ENCODE measurements at regions not wholly inside any gene's neighbourhood (a gene's known extent, or its start where the extent isn't known, plus 50 kb on each side); places are given as distances from the start of the nearest gene placed in this dataset.
"Not testable (repeated sequence)": the region's sequence is repeated elsewhere in the genome, so short reads cannot be mapped to it uniquely, and the experiment has no call there.

DNA sequence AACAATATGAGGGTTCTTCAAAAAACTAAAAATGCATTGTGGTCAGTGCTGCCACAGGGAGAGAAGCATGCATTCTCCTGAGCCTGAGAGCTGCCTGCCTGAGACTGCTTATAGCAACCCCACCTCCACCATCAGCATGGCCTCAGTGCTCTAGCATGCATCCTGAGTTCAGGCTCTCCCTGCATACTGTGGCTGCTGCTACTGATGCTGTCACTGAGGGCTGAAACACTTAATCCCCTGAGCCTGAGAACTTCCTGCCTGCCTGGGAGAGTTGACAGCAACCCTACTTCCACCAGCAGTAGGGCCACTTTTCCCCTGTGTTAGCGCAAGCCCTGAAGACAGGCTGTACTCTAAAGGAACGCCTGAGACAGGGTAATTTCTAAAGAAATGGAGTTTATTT lies 206.0 kb downstream of the FBXO4 start:
- H3K4me3 Mint-ChIP-seq, result no peak overlapping the region
- no peaks in the 10 kb centered on the region for H3K4me1 Mint-ChIP-seq
- H3K36me3 Mint-ChIP-seq, result no peaks in the 10 kb centered on the region
- no peaks in the 10 kb centered on the region for H3K27me3 Mint-ChIP-seq
- no peak overlapping the region for H3K27ac Mint-ChIP-seq
- peaks cover 0 to 12% (median 10%) of the 10 kb centered on the region in 3 donors for H3K9me3 Mint-ChIP-seq

DNA sequence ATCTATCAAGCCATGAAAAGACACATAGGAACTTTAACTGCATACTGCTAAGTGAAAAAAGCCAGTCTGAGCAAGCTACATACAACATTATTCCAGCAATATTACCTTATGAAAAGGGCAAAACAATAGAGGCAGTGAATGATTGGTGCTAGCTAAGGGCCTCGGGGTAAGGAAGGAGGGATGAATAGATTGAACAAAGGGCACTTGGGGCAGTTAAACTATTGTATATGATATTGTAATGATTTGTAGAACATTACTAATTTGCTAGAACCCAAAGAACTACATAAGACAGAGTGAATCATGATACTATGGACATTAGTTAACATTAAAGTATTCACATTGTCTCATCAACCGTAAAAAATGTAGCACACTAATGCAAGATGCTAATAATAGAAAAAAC lies 218.3 kb downstream of the FBXO4 start:
- H3K27ac Mint-ChIP-seq, result no peak overlapping the region
- no peaks in the 10 kb centered on the region for H3K27me3 Mint-ChIP-seq
- peaks cover 2 to 17% (median 8%) of the 10 kb centered on the region in 3 donors for H3K9me3 Mint-ChIP-seq
- H3K36me3 Mint-ChIP-seq, result no peaks in the 10 kb centered on the region
- H3K4me1 Mint-ChIP-seq, result peaks cover 0 to 2% (median 0%) of the 10 kb centered on the region in 3 donors
- H3K4me3 Mint-ChIP-seq, result peak overlapping the region in 1 of 4 donors; percentile 33

- Mint-ChIP-seq H3K27ac (no peak overlapping the region), H3K4me1 (no peaks in the 10 kb centered on the region), H3K9me3 (peaks cover 12 to 28% (median 24%) of the 10 kb centered on the region in 3 donors), H3K27me3 (no peaks in the 10 kb centered on the region), H3K36me3 (no peaks in the 10 kb centered on the region), H3K4me3 (no peak overlapping the region)
Measured at GRCh38 chr5:42148813-42149212, 223.7 kb downstream of the FBXO4 start.

GRCh38 chr5:42157215-42157614 lies 232.1 kb downstream of the FBXO4 start:
- no peak overlapping the region for H3K27ac Mint-ChIP-seq
- H3K9me3 Mint-ChIP-seq, result peaks cover 0 to 5% (median 2%) of the 10 kb centered on the region in 3 donors
- no peaks in the 10 kb centered on the region for H3K4me1 Mint-ChIP-seq
- no peak overlapping the region for H3K4me3 Mint-ChIP-seq
- no peaks in the 10 kb centered on the region for H3K36me3 Mint-ChIP-seq
- H3K27me3 Mint-ChIP-seq, result no peaks in the 10 kb centered on the region

DNA sequence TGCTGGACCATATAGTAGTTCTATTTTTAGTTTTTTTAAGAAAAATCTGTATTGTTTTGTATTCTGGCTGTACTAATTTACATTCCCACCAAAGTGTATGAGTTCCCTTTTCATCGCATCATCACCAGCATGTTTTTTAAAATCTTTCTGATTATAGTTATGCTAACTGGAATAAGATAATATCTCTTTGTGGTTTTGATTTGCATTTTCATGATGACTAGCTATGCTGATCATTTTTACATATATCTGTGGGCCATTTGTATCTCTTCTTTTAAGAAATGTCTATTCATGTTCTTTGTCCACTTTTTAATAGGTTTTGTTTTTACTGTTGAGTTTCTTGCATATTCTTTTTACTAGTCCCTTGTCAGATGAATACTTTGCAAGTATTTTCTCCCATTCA lies 238.0 kb downstream of the FBXO4 start:
- Mint-ChIP-seq H3K36me3 (peaks cover 2% of the 10 kb centered on the region), H3K4me3 (no peak overlapping the region), H3K27ac (no peak overlapping the region), H3K9me3 (peaks cover 0 to 2% (median 1%) of the 10 kb centered on the region in 3 donors), H3K4me1 (no peaks in the 10 kb centered on the region), H3K27me3 (no peaks in the 10 kb centered on the region)

DNA sequence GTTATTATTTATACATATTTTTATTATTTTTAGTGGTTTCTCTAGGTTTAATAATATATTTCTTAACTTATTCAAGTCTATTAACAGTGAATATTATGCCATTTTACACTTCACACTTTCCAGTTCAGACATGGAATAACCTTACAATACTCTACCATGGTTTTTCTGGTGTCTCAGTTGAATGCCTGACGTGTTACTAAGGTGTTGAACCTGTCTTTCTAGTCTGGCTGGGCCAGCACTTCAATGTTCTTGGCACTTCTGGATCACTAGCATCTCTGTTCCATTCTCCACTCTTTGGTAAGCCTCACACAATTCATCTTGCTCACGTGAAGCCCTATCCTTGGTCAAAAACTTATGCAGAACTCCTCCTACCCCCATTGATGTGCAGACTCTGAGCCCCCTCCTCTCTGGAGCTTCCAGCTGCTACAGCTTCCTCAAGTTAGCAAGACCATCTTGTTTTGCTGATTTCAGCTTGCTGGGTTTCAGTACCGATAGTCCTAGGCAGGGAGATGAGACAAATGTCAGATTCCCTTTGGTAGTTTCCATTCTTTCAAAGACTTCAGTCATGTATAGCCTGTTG lies 243.1 kb downstream of the FBXO4 start:
- H3K9me3 Mint-ChIP-seq, result peaks cover 0 to 2% (median 1%) of the 10 kb centered on the region in 3 donors
- H3K27ac Mint-ChIP-seq, result no peak overlapping the region
- H3K4me1 Mint-ChIP-seq, result no peaks in the 10 kb centered on the region
- H3K4me3 Mint-ChIP-seq, result no peak overlapping the region
- no peaks in the 10 kb centered on the region for H3K27me3 Mint-ChIP-seq
- no peaks in the 10 kb centered on the region for H3K36me3 Mint-ChIP-seq

GRCh38 chr5:42176118-42176517 lies 247.1 kb upstream of the GHR start:
- H3K27me3 Mint-ChIP-seq, H3K36me3 Mint-ChIP-seq, H3K4me1 Mint-ChIP-seq, H3K27ac Mint-ChIP-seq: not testable (repeated sequence)
- Mint-ChIP-seq H3K9me3 (peaks cover 0 to 15% (median 9%) of the 10 kb centered on the region in 3 donors), H3K4me3 (peak overlapping the region in 1 of 4 donors; percentile 10)

GRCh38 chr5:42179843-42180242 lies 243.4 kb upstream of the GHR start:
- H3K9me3 Mint-ChIP-seq, result peaks cover 0 to 16% (median 9%) of the 10 kb centered on the region in 3 donors
- H3K4me1 Mint-ChIP-seq, H3K4me3 Mint-ChIP-seq, H3K27ac Mint-ChIP-seq, H3K27me3 Mint-ChIP-seq, H3K36me3 Mint-ChIP-seq: not testable (repeated sequence)

DNA sequence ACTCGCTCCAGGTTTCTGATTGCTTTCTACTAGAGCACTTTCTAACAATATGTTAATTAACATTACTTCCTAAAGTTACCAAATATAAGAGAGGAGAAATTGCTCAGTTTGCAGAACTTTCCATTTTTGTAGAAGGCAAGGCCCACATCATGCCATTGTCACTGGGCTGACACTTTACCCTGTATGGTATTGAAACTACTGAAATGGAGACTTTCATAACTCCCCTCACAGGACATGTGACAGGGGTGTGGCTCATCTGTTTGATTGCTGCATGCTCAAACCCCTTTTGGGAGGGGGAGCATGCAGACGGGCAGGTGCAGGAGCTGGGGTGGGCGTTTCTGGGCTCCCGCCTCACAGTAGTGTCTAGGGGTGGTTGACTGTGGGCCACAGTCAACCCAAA lies 206.3 kb upstream of the GHR start:
- Mint-ChIP-seq H3K9me3 (peaks cover 0 to 2% (median 0%) of the 10 kb centered on the region in 3 donors), H3K4me1 (no peaks in the 10 kb centered on the region), H3K36me3 (no peaks in the 10 kb centered on the region), H3K4me3 (no peak overlapping the region), H3K27me3 (no peaks in the 10 kb centered on the region), H3K27ac (no peak overlapping the region)

GRCh38 chr5:42217791-42218190 lies 205.4 kb upstream of the GHR start:
- Mint-ChIP-seq H3K4me1 (no peaks in the 10 kb centered on the region), H3K9me3 (peaks cover 0 to 1% (median 0%) of the 10 kb centered on the region in 3 donors), H3K36me3 (no peaks in the 10 kb centered on the region), H3K27me3 (no peaks in the 10 kb centered on the region), H3K4me3 (no peak overlapping the region), H3K27ac (no peak overlapping the region)

- Mint-ChIP-seq H3K27me3 (no peaks in the 10 kb centered on the region), H3K36me3 (no peaks in the 10 kb centered on the region), H3K4me3 (no peak overlapping the region), H3K4me1 (no peaks in the 10 kb centered on the region), H3K9me3 (peaks cover 0 to 3% (median 3%) of the 10 kb centered on the region in 3 donors), H3K27ac (no peak overlapping the region)
Measured at GRCh38 chr5:42225009-42225408, 198.2 kb upstream of the GHR start.

GRCh38 chr5:42228279-42228678 lies 195.0 kb upstream of the GHR start:
- H3K27ac Mint-ChIP-seq, result no peak overlapping the region

GRCh38 chr5:42230839-42231238 lies 192.4 kb upstream of the GHR start:
- Mint-ChIP-seq H3K27ac (no peak overlapping the region), H3K4me3 (no peak overlapping the region), H3K4me1 (no peaks in the 10 kb centered on the region), H3K27me3 (no peaks in the 10 kb centered on the region), H3K36me3 (no peaks in the 10 kb centered on the region), H3K9me3 (peaks cover 0 to 3% (median 3%) of the 10 kb centered on the region in 3 donors)

More at GRCh38 chr5:42228279-42228678, 195.0 kb upstream of the GHR start:
- H3K4me3 Mint-ChIP-seq, result no peak overlapping the region
- H3K9me3 Mint-ChIP-seq, result peaks cover 0 to 3% (median 3%) of the 10 kb centered on the region in 3 donors
- no peaks in the 10 kb centered on the region for H3K4me1 Mint-ChIP-seq
- no peaks in the 10 kb centered on the region for H3K27me3 Mint-ChIP-seq
- no peaks in the 10 kb centered on the region for H3K36me3 Mint-ChIP-seq

GRCh38 chr5:42235241-42235640 lies 188.0 kb upstream of the GHR start:
- Mint-ChIP-seq H3K27ac (no peak overlapping the region), H3K9me3 (no peaks in the 10 kb centered on the region), H3K4me1 (no peaks in the 10 kb centered on the region), H3K36me3 (no peaks in the 10 kb centered on the region), H3K4me3 (no peak overlapping the region), H3K27me3 (no peaks in the 10 kb centered on the region)

DNA sequence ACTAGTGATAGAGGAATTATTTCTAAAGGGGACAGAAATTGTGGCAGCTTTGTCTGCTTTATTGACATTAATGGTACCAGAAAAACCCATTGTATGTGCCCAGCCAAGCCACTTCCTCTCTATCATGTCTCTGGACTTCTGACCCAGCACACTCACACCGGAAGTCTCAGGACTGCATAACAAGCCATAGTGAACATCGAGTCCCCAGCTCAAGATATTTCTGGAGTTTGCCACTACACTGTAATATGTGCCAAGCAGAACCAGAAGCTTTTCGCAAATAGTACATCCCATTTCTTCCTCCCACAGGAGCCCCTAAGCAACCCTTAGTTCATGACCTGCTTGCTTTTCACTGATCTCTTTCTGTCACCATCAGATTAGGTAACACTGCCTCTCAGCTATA lies 187.4 kb upstream of the GHR start:
- H3K4me3 Mint-ChIP-seq, result no peak overlapping the region
- no peaks in the 10 kb centered on the region for H3K4me1 Mint-ChIP-seq
- H3K9me3 Mint-ChIP-seq, result no peaks in the 10 kb centered on the region
- no peaks in the 10 kb centered on the region for H3K36me3 Mint-ChIP-seq
- H3K27me3 Mint-ChIP-seq, result no peaks in the 10 kb centered on the region
- H3K27ac Mint-ChIP-seq, result no peak overlapping the region

DNA sequence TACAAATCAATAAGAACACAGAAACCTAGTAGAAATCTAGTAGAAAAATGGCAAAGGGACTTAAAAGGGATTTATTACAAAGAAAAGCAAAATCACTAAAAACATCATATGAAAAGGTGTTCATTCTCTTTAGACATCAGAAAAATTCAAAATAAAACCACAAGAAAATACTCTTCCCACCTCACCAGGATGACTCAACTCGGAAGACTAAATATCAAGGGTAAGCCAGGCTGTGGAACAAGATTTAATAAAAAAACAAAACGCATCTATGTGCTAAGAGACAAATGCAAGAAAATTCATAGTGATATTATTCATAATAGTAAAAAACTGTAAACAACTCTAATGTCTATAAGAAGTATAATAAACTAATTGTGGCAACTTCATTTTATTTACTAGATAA lies 181.6 kb upstream of the GHR start:
- Mint-ChIP-seq H3K27me3 (peaks cover 1% of the 10 kb centered on the region), H3K9me3 (no peaks in the 10 kb centered on the region), H3K4me3 (no peak overlapping the region), H3K4me1 (no peaks in the 10 kb centered on the region), H3K27ac (no peak overlapping the region), H3K36me3 (no peaks in the 10 kb centered on the region)
